Parathyroid adenoma (tissue), 2 donors: ENCODE measurements at regions not wholly inside any gene's neighbourhood (a gene's known extent, or its start where the extent isn't known, plus 50 kb on each side); places are given as distances from the start of the nearest gene placed in this dataset.

ENCODE experiments used
- H2AFZ ChIP-seq: fragments of 300-600 bp; sonication (generic); one replicate; pipeline ENCODE4 v1.7.0; 2017; ENCODE audit warnings: antibody characterized with exemption, mild to moderate bottlenecking
- H3K27ac ChIP-seq: fragments of 300-600 bp; sonication (generic); one replicate; pipeline ENCODE4 v1.7.0; 2017
- H3K27me3 ChIP-seq: fragments of 300-600 bp; sonication (generic); one replicate; pipeline ENCODE4 v1.7.0; 2017; ENCODE audit warnings: low read length; ENCODE audit not compliant: control insufficient read depth, insufficient read depth
- H3K36me3 ChIP-seq: fragments of 300-600 bp; sonication (generic); one replicate; pipeline ENCODE4 v1.7.0; 2017; ENCODE audit warnings: low read length; ENCODE audit not compliant: control insufficient read depth, insufficient read depth
- H3K4me1 ChIP-seq: fragments of 300-600 bp; sonication (generic); one replicate; pipeline ENCODE4 v1.7.0; 2017; ENCODE audit warnings: control low read depth
- H3K4me2 ChIP-seq: fragments of 300-600 bp; sonication (generic); one replicate; pipeline ENCODE4 v1.7.0; 2017; ENCODE audit warnings: low read length
- H3K4me3 ChIP-seq: fragments of 300-600 bp; sonication (generic); one replicate; pipeline ENCODE4 v1.7.0; 2017; ENCODE audit warnings: low read depth, low read length
- H3K79me2 ChIP-seq: fragments of 300-600 bp; sonication (generic); one replicate; pipeline ENCODE4 v1.7.0; 2017; ENCODE audit warnings: control low read depth
- H3K9ac ChIP-seq: fragments of 300-600 bp; sonication (generic); one replicate; pipeline ENCODE4 v1.7.0; 2017; ENCODE audit warnings: mild to moderate bottlenecking
- H3K9me3 ChIP-seq: fragments of 300-600 bp; sonication (generic); one replicate; pipeline ENCODE4 v1.7.0; 2017; ENCODE audit warnings: low read length; ENCODE audit not compliant: control insufficient read depth
- CTCF ChIP-seq: fragments of 300-600 bp; sonication (generic); IDR thresholded peaks from one replicate; pipeline ENCODE4 v1.7.0; 2017; ENCODE audit warnings: antibody characterized with exemption, mild to moderate bottlenecking
- donor health status: primary hyperparathyroidism.

- H3K27ac ChIP-seq, result no peak overlapping the region
These were observed 90.1 kb upstream of the FERMT1 start for GRCh38 chr20:6212903-6213302.

GRCh38 chr20:6209093-6209492 is 86.3 kb upstream of the FERMT1 start:
- Histone ChIP-seq H3K79me2 (no peaks in the 10 kb centered on the region), H3K36me3 (no peaks in the 10 kb centered on the region), H3K27ac (no peak overlapping the region), H3K27me3 (no peaks in the 10 kb centered on the region), H3K4me3 (no peak overlapping the region), H3K4me2 (no peak overlapping the region), H2AFZ (no peak overlapping the region), H3K9ac (no peak overlapping the region), H3K4me1 (no peaks in the 10 kb centered on the region), H3K9me3 (no peaks in the 10 kb centered on the region)
- TF ChIP-seq CTCF, result no peak

More at GRCh38 chr20:6212903-6213302, 90.1 kb upstream of the FERMT1 start:
- no peaks in the 10 kb centered on the region for H3K4me1 ChIP-seq
- no peaks in the 10 kb centered on the region for H3K36me3 ChIP-seq
- H2AFZ ChIP-seq, result no peak overlapping the region
- TF ChIP-seq CTCF, result no peak
- no peak overlapping the region for H3K9ac ChIP-seq
- H3K27me3 ChIP-seq, result no peaks in the 10 kb centered on the region
- H3K4me2 ChIP-seq, result no peak overlapping the region
- no peaks in the 10 kb centered on the region for H3K9me3 ChIP-seq
- H3K79me2 ChIP-seq, result no peaks in the 10 kb centered on the region
- no peak overlapping the region for H3K4me3 ChIP-seq

- H2AFZ ChIP-seq, result no peak overlapping the region
- no peaks in the 10 kb centered on the region for H3K9me3 ChIP-seq
- H3K4me2 ChIP-seq, result no peak overlapping the region
- H3K36me3 ChIP-seq, result no peaks in the 10 kb centered on the region
- no peaks in the 10 kb centered on the region for H3K4me1 ChIP-seq
- no peaks in the 10 kb centered on the region for H3K79me2 ChIP-seq
- TF ChIP-seq CTCF, result no peak
- no peak overlapping the region for H3K9ac ChIP-seq
- no peak overlapping the region for H3K27ac ChIP-seq
- H3K27me3 ChIP-seq, result no peaks in the 10 kb centered on the region
- H3K4me3 ChIP-seq, result no peak overlapping the region
These were observed 77.3 kb upstream of the FERMT1 start for GRCh38 chr20:6200092-6200491.

GRCh38 chr20:6185268-6185667 is 62.4 kb upstream of the FERMT1 start:
- H2AFZ ChIP-seq, result no peak overlapping the region
- H3K9me3 ChIP-seq, result no peaks in the 10 kb centered on the region
- H3K9ac ChIP-seq, result no peak overlapping the region
- H3K27me3 ChIP-seq, result no peaks in the 10 kb centered on the region
- TF ChIP-seq CTCF, result no peak
- no peak overlapping the region for H3K4me2 ChIP-seq
- H3K4me1 ChIP-seq, result no peaks in the 10 kb centered on the region
- no peaks in the 10 kb centered on the region for H3K79me2 ChIP-seq
- H3K36me3 ChIP-seq, result no peaks in the 10 kb centered on the region
- H3K4me3 ChIP-seq, result no peak overlapping the region
- no peak overlapping the region for H3K27ac ChIP-seq

- no peaks in the 10 kb centered on the region for H3K36me3 ChIP-seq
- no peak overlapping the region for H3K4me2 ChIP-seq
- no peak for TF ChIP-seq CTCF
- H3K4me3 ChIP-seq, result no peak overlapping the region
- H3K9me3 ChIP-seq, result no peaks in the 10 kb centered on the region
- H3K4me1 ChIP-seq, result no peaks in the 10 kb centered on the region
- no peak overlapping the region for H3K9ac ChIP-seq
- no peaks in the 10 kb centered on the region for H3K27me3 ChIP-seq
- no peak overlapping the region for H3K27ac ChIP-seq
- no peaks in the 10 kb centered on the region for H3K79me2 ChIP-seq
- no peak overlapping the region for H2AFZ ChIP-seq
These were observed 61.3 kb upstream of the FERMT1 start for GRCh38 chr20:6184086-6184485.
